Adrenal gland (tissue), 9 donors: ENCODE measurements at regions not wholly inside any gene's neighbourhood (a gene's known extent, or its start where the extent isn't known, plus 50 kb on each side); places are given as distances from the start of the nearest gene placed in this dataset.

Experiments used
- DNase-seq, 7 donors: peaks; one replicate each; pipeline ENCODE4 v3.0.0-alpha.2; 2019 to 2020
- H3K27ac ChIP-seq, 5 donors: fragments of 200-600 bp; sonication (generic) in 4 of 5; 1 replicate in 3 of 5; 2 replicates in 2 of 5; pipeline versions ENCODE4 v1.5.1 to v1.8.0; 2016 to 2020; ENCODE audit warnings: mild to moderate bottlenecking in 1 of 5
- H3K27me3 ChIP-seq: fragments of 200-600 bp; 2 replicates; pipeline ENCODE4 v1.8.0; 2021
- H3K36me3 ChIP-seq, 2 donors: fragments of 200-600 bp; replicated peaks in 1 of 2; 1 replicate in 1 of 2; 2 replicates in 1 of 2; pipeline versions ENCODE4 v1.5.1 to v1.8.0; 2018 to 2022
- H3K4me1 ChIP-seq, 2 donors: fragments of 200-600 bp; replicated peaks in 1 of 2; 1 replicate in 1 of 2; 2 replicates in 1 of 2; pipeline versions ENCODE4 v1.5.1 to v1.8.0; 2018 to 2021
- H3K4me3 ChIP-seq, 4 donors: fragments of 200-600 bp; sonication (generic) in 3 of 4; one replicate each; pipeline ENCODE4 v1.5.1; 2016 to 2018
- H3K9me3 ChIP-seq, 3 donors: fragments of 200-600 bp; sonication (generic) in 1 of 3; replicated peaks in 1 of 3; 1 replicate in 2 of 3; 2 replicates in 1 of 3; pipeline versions ENCODE4 v1.5.1 to v1.8.0; 2016 to 2021
- POLR2A ChIP-seq, 2 donors: fragments of 450-650 bp; IDR thresholded peaks; one replicate each; pipeline ENCODE4 v1.6.1; 2017; ENCODE audit warnings: antibody characterized with exemption in 2 of 2, mild to moderate bottlenecking in 2 of 2, moderate library complexity in 1 of 2
- WGBS, 4 donors: extraction: QIAGEN DNeasy Blood & Tissue Kit in 2 of 4; methylation state at CpG; one replicate each; pipeline versions ENCODE4 v1.1.5 to v1.1.7; 2013 to 2017; 5-methylcytosine and 5-hydroxymethylcytosine counted together
- intact Hi-C, 2 donors: fragments of 100-400 bp; cut with DNase I; formaldehyde crosslinking; loops; one replicate each; pipeline versions ENCODE4 v1.14.1 to v1.15.0; 2022 to 2023
- TF ChIP-seq, protein P1 (sequence below), 6 experiments: fragments of 450-650 bp in 4 of 6; fragments of 200-600 bp in 2 of 6; sonication (generic) in 1 of 6; IDR thresholded peaks; 1 replicate in 5 of 6; 2 replicates in 1 of 6; pipeline versions ENCODE4 v1.5.1 to v1.8.0; 2016 to 2021; ENCODE audit warnings: antibody characterized with exemption in 6 of 6, mild to moderate bottlenecking in 2 of 6, moderate library complexity in 1 of 6
- donor health status: healthy with polysubstance abuse.
- donor health status: Bipolar disorder and iron deficiency.
- donor health status: DM: yes; HTN: yes; CAD: no.
- donor health status: DM: no; HTN: no; CAD: no.
- donor health status: DM: no; HTN: no; CAD: no.

DNA sequence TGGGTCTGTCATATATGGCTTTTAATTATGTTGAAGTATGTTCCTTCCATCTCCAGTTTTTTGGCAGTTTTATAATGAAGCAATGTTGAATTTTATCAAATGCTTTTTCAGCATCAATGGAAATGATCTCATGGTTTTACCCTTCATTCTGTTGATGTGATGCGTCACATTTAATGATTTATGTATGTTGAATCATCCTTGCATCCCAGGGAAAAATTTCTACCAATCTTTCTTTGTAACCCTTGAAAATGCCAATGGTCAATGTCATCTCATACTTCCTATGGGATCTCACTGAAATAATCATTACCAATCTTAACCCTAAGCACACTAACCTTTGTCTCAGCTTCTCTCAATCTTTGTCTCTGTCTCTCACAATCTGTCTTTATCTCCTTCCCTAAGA is 1004.0 kb downstream of the KCNT2 start:
- Histone ChIP-seq H3K27me3 (no peaks in the 10 kb centered on the region), H3K4me3 (no peak overlapping the region), H3K27ac (no peak overlapping the region), H3K4me1 (no peaks in the 10 kb centered on the region), H3K36me3 (no peaks in the 10 kb centered on the region), H3K9me3 (no peaks in the 10 kb centered on the region)
- 58 to 64% (median 60%) methylated on average over 1 of the region's 1 CpG for WGBS, 4 donors
- no peak for DNase-seq
- TF ChIP-seq POLR2A (IDR thresholded peaks at IDR 0.05) = no peak
- TF ChIP-seq, protein P1, sequence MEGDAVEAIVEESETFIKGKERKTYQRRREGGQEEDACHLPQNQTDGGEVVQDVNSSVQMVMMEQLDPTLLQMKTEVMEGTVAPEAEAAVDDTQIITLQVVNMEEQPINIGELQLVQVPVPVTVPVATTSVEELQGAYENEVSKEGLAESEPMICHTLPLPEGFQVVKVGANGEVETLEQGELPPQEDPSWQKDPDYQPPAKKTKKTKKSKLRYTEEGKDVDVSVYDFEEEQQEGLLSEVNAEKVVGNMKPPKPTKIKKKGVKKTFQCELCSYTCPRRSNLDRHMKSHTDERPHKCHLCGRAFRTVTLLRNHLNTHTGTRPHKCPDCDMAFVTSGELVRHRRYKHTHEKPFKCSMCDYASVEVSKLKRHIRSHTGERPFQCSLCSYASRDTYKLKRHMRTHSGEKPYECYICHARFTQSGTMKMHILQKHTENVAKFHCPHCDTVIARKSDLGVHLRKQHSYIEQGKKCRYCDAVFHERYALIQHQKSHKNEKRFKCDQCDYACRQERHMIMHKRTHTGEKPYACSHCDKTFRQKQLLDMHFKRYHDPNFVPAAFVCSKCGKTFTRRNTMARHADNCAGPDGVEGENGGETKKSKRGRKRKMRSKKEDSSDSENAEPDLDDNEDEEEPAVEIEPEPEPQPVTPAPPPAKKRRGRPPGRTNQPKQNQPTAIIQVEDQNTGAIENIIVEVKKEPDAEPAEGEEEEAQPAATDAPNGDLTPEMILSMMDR (IDR thresholded peaks at IDR 0.05) = no peak
- intact Hi-C loops = no loop called here

DNA sequence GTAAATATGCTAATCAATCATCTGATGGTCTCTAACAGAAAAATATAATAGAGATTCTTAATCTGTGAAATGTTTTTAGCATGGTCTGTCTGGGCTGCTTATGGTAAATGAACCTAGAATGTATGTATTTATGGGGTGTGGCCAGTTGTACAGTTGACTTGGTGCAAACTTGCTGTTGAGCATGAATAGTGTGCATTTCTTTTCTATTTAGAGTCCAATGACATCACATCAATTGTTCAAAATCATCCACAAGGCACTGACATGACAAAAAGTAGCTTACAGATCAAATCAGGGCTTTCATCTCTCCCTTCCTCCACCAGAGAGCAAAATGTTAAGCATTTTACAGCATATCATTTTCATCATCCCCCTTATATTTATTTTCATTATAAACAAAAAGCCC is 1010.3 kb downstream of the KCNT2 start:
- Histone ChIP-seq H3K9me3 (no peaks in the 10 kb centered on the region), H3K4me1 (no peaks in the 10 kb centered on the region), H3K4me3 (no peak overlapping the region), H3K27ac (no peak overlapping the region), H3K27me3 (no peaks in the 10 kb centered on the region), H3K36me3 (no peaks in the 10 kb centered on the region)
- no peak for DNase-seq
- TF ChIP-seq, protein P1 (IDR thresholded peaks at IDR 0.05) = no peak
- TF ChIP-seq POLR2A (IDR thresholded peaks at IDR 0.05) = no peak
- intact Hi-C loops = no loop called here

DNA sequence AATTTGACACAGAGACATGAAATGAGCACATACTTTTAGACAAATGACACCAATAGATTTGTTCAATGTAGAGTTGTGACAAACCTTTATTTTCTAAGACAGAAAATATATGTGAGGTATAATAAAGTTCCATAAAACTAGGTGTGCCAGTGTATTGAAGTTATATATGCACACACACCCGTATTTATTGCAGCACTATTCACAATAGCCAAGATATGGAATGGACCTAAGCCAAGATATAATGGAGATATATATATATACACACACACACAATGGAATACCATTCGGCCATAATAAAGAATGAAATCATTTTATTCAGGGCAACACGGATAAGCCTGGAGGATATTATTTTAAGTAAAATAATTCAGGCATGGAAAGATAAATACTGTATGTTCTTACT is 1013.5 kb downstream of the KCNT2 start:
- Histone ChIP-seq H3K27me3 (no peaks in the 10 kb centered on the region), H3K4me1 (no peaks in the 10 kb centered on the region), H3K9me3 (no peaks in the 10 kb centered on the region), H3K36me3 (no peaks in the 10 kb centered on the region), H3K4me3 (no peak overlapping the region), H3K27ac (no peak overlapping the region)
- 62 to 75% (median 71%) methylated on average over 3 of the region's 3 CpGs for WGBS, 4 donors
- intact Hi-C loops = no loop called here
- no peak for DNase-seq
- no peak for TF ChIP-seq POLR2A (IDR thresholded peaks at IDR 0.05)
- TF ChIP-seq, protein P1 (IDR thresholded peaks at IDR 0.05) = no peak

DNA sequence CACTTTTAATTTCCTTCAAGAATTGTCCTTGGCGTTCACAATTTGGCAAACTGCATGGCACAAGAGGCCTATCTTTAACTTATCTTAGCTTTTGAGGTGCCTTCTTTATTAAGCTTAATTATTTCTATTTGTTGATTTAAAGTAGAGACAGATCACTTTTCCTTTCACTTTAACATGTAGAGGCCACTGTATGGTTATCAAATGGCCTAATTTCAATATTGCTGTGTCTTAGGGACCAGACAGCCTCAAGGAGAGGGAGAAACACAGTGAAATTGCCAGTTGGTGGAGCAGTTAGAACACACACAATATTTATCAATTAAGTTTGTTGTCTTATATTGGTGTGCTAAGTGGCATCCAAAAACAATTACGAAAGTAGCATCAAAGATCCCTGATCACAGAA is 1013.9 kb downstream of the KCNT2 start:
- WGBS, 4 donors = 69 to 87% (median 79%) methylated on average over 2 of the region's 2 CpGs
- Histone ChIP-seq H3K27me3 (no peaks in the 10 kb centered on the region), H3K9me3 (no peaks in the 10 kb centered on the region), H3K27ac (no peak overlapping the region), H3K4me3 (no peak overlapping the region), H3K36me3 (no peaks in the 10 kb centered on the region), H3K4me1 (no peaks in the 10 kb centered on the region)
- intact Hi-C loops = no loop called here
- TF ChIP-seq, protein P1 (IDR thresholded peaks at IDR 0.05) = no peak
- TF ChIP-seq POLR2A (IDR thresholded peaks at IDR 0.05) = no peak
- DNase-seq = no peak
